Activated CD8-positive, alpha-beta T cell treated with anti-CD3 and anti-CD28 coated beads, Interleukin-2, amount 10 ng/mL, durations not matched to agents 7 days and 5 days (primary cell): ENCODE measurements at regions not wholly inside any gene's neighbourhood (a gene's known extent, or its start where the extent isn't known, plus 50 kb on each side); places are given as distances from the start of the nearest gene placed in this dataset.

Source experiments
- ATAC-seq: fragments of 150-1000 bp; cut with Tn5 transposase; one replicate; pipeline ENCODE4 v1.10.0; 2021; ENCODE audit warnings: moderate library complexity
- CTCF ChIA-PET: fragments of 350-600 bp; sonication (Branson Sonifier 250); formaldehyde crosslinking; loops from one replicate; lab custom pipeline; 2021; ENCODE audit warnings: antibody characterized with exemption; lab: Charles Lee
- POLR2A ChIA-PET: fragments of 350-600 bp; sonication (Branson Sonifier 250); formaldehyde crosslinking; loops from one replicate; lab custom pipeline; 2021; ENCODE audit warnings: antibody characterized with exemption; lab: Charles Lee
- DNase-seq: peaks from one replicate; pipeline ENCODE4 v3.0.0-alpha.2; 2020
- H3K27ac Mint-ChIP-seq: one replicate; pipeline ENCODE4 v1.8.0; 2021; ENCODE audit warnings: mild to moderate bottlenecking, mixed read lengths
- H3K27me3 Mint-ChIP-seq: one replicate; pipeline ENCODE4 v1.8.0; 2021; ENCODE audit warnings: low read depth, mixed read lengths
- H3K36me3 Mint-ChIP-seq: one replicate; pipeline ENCODE4 v1.8.0; 2021; ENCODE audit warnings: low read depth, mixed read lengths
- H3K4me1 Mint-ChIP-seq: one replicate; pipeline ENCODE4 v1.8.0; 2021; ENCODE audit warnings: low read depth, mixed read lengths
- H3K4me3 Mint-ChIP-seq: one replicate; pipeline ENCODE4 v1.8.0; 2021; ENCODE audit warnings: mild to moderate bottlenecking, mixed read lengths
- H3K9me3 Mint-ChIP-seq: one replicate; pipeline ENCODE4 v1.8.0; 2022; ENCODE audit warnings: mixed read lengths; ENCODE audit not compliant: insufficient read depth

DNA sequence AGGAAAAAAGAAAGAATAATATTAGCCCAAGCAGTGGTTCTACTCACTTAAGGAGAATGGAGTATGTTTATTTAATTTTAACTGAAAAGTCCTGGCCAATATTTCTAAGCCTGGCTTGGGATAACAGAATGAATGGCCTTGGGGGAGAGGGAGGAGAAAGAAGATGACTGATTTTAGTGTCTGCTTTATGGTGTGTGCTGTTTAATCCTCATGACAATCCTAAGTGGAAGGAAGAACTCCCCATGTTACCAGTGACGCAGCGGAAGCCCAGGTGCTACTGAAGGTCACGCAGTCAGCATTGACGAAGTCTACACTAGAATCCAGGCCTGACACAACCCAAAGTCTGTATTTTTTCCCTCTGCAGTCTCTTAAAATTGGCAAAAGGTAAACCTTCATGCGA lies 50.5 kb downstream of the PALM2AKAP2 start:
- CTCF ChIA-PET, result interaction anchor here (1.0 kb wide), 1 partner anchor 13 kb away, joined by 3 read pairs; no protein-coding TSS in a partner anchor
- Mint-ChIP-seq H3K27me3 (peaks cover 4% of the 10 kb centered on the region), H3K27ac (no peak overlapping the region), H3K9me3 (no peaks in the 10 kb centered on the region), H3K4me3 (no peak overlapping the region), H3K36me3 (no peaks in the 10 kb centered on the region), H3K4me1 (no peaks in the 10 kb centered on the region)
- DNase-seq (no peak), ATAC-seq (no peak)
- POLR2A ChIA-PET, result no interaction called here

DNA sequence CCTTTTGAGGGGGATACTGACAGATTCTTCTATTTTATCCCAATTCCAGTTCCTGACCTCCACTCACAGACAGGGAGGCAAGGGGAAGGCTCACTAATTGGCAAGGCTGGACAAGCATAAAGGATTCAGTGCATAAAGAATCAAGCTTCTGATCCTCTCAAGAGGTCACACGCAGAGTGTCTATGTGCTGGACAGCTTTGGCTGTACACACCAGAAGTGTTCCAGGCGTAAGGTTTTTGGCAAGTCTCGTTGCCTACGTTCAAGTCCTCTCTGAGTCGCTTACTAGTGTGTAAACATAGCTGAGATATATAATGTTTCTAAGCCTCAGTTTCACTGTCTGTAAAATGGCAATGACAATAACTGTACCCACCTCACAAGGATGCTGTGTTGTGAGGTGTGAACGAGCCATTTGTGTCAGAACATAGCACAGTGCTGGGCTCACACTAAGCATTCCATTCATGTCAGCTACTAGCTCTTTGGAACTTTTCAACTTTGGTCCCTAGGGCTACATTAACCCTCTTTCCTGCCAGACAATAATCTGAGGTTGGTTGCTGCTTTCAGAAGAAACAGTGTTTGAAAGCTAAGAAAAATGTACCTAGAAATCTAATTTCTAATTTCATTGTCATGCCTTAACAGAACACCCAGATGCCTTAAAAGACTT lies 52.1 kb downstream of the PALM2AKAP2 start:
- CTCF ChIA-PET, result no interaction called here
- POLR2A ChIA-PET, result no interaction called here

DNA sequence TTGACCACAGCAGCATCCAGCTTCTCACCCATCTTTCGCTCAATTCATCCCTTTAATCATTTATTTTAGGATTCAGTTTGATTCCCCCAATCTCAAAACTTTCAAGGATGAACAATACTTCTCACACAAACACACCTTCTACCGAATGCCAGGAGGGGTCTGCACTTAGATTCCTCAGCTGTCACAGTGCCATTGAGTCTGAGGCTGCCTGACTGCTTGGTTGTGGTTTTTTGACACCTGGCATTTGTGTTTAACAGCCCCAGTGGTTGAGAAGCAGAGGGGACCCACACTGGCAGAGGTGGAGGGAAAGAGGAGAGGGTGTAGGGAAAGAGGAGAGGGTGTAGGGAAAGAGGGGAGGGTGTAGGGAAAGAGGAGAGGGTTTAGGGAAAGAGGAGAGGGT lies 54.9 kb downstream of the PALM2AKAP2 start:
- ATAC-seq (no peak), DNase-seq (no peak)
- Mint-ChIP-seq H3K4me1 (no peaks in the 10 kb centered on the region), H3K4me3 (no peak overlapping the region), H3K9me3 (peaks cover 3% of the 10 kb centered on the region), H3K36me3 (no peaks in the 10 kb centered on the region), H3K27me3 (peaks cover 8% of the 10 kb centered on the region), H3K27ac (no peak overlapping the region)
- POLR2A ChIA-PET, result no interaction called here
- CTCF ChIA-PET, result no interaction called here

More for the DNA sequence above, 52.1 kb downstream of the PALM2AKAP2 start:
- Mint-ChIP-seq H3K27me3 (peaks cover 9% of the 10 kb centered on the region), H3K9me3 (peaks cover 3% of the 10 kb centered on the region), H3K4me1 (no peaks in the 10 kb centered on the region), H3K27ac (no peak overlapping the region), H3K4me3 (no peak overlapping the region), H3K36me3 (no peaks in the 10 kb centered on the region)
- DNase-seq (no peak), ATAC-seq (no peak)

DNA sequence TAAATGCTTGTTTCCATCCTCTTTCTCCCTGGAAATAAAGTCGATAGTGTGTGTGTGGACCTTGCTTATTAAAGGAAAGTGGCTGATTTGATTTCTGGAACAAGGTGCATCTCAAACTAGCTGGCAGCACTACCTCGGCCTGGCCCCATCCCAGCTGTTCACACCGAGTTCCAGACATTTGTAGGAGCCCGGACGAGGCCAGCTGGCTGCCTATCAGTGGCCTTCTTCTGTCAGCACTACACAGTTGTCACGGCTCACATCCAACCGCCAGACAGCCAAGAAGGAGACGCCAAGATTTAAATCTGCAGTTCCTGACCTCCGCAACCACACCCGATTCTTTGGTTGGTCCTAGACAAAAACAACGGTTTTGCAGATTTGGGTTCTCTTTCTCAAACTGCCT lies 63.6 kb downstream of the PALM2AKAP2 start:
- ChIA-PET POLR2A (no interaction called here), CTCF (no interaction called here)
- H3K27ac Mint-ChIP-seq, result no peak overlapping the region
- H3K9me3 Mint-ChIP-seq, result no peaks in the 10 kb centered on the region
- no peak overlapping the region for H3K4me3 Mint-ChIP-seq
- ATAC-seq (no peak), DNase-seq (no peak)
- H3K4me1 Mint-ChIP-seq, result no peaks in the 10 kb centered on the region
- no peaks in the 10 kb centered on the region for H3K36me3 Mint-ChIP-seq
- no peaks in the 10 kb centered on the region for H3K27me3 Mint-ChIP-seq

DNA sequence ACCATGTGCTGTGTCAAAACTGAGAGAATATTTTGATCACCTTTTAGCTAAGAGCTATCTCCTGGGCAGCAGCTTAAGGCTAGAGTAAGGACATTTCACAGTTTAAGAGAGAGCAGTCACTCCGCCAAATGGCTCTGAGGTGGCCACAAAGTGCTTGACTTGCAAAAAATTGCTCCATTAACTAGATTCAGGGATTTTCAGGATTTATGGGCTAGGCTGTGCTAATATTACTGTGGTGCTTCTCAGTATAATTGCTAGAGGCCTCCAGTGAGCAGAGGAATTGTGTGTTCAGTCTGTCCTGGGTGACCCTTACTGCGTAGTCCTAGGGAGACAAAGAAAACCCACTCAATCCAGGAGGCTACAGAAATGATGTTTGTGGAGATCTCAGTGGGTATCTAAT lies 65.2 kb downstream of the PALM2AKAP2 start:
- no peaks in the 10 kb centered on the region for H3K27me3 Mint-ChIP-seq
- no peaks in the 10 kb centered on the region for H3K9me3 Mint-ChIP-seq
- no peaks in the 10 kb centered on the region for H3K4me1 Mint-ChIP-seq
- ChIA-PET CTCF (no interaction called here), POLR2A (no interaction called here)
- H3K27ac Mint-ChIP-seq, result no peak overlapping the region
- no peak for DNase-seq
- ATAC-seq, result no peak
- H3K4me3 Mint-ChIP-seq, result no peak overlapping the region
- no peaks in the 10 kb centered on the region for H3K36me3 Mint-ChIP-seq

DNA sequence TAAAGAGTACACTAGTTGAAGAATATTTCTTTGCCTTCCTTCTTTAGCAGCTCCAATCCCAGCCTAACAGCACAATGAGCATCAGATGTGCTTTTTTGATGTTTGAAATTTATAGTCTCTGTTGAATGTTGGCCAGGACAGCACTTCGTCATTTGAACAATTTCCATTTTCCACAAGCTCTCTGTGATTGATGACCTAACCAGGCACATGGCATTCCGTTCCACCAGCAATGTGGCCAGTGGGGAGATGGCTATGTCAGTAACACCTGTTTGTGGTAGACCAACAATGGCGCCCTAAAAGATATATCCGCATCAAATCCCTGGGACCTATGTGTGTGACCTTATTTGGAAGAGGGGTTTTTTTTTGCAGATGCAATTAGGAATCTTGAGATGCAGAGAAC lies 66.8 kb downstream of the PALM2AKAP2 start:
- POLR2A ChIA-PET, result no interaction called here

DNA sequence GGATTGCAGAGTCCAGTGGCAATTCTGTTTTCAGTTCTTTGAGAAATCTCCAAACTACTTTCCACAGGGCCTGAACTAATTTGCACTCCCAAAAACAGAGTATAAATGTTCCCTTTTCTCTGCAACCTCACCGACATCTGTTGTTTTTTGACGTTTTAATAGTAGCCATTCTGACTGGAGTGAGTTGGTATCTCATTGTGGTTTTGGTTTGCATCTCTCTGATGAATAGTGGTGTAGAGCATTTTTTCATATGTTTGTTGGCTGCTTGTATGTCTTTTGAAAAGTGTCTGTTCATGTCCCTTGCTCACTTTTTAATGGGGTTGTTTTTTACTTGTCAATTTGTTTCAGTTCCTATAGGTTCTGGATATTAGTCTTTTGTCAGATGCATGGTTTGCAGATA lies 72.6 kb downstream of the PALM2AKAP2 start:
- Mint-ChIP-seq H3K4me3 (no peak overlapping the region), H3K4me1 (no peaks in the 10 kb centered on the region), H3K36me3 (no peaks in the 10 kb centered on the region), H3K9me3 (no peaks in the 10 kb centered on the region), H3K27me3 (peaks cover 8% of the 10 kb centered on the region), H3K27ac (no peak overlapping the region)
- CTCF ChIA-PET, result no interaction called here
- no peak for DNase-seq
- POLR2A ChIA-PET, result interaction anchor here (0.6 kb wide), 1 partner anchor 752 kb away, joined by 3 read pairs; no protein-coding TSS in a partner anchor
- no peak for ATAC-seq

More for the DNA sequence above, 66.8 kb downstream of the PALM2AKAP2 start:
- Mint-ChIP-seq H3K4me3 (no peak overlapping the region), H3K27me3 (no peaks in the 10 kb centered on the region), H3K9me3 (no peaks in the 10 kb centered on the region), H3K36me3 (no peaks in the 10 kb centered on the region), H3K27ac (no peak overlapping the region), H3K4me1 (no peaks in the 10 kb centered on the region)
- CTCF ChIA-PET, result no interaction called here
- ATAC-seq, result no peak
- DNase-seq, result no peak

DNA sequence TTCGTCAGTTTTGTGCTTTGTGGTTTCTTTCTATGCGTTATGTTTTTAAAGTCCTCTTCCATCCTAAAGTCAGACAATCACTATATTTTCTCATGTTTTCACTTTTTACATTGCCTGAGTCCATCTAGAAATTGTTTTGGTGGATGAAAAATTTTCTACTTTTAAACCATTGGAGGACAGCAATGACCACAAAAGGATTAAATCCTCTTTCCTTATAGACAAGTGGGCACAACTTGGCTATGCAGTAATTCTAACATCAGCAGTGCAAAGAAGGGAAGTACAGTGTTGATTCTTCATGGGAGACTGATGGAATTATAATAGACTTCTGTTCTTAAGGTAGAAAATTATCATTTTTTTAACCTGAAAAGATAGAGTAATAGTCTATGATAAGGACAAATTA lies 75.5 kb downstream of the PALM2AKAP2 start:
- ATAC-seq (no peak), DNase-seq (no peak)
- Mint-ChIP-seq H3K36me3 (no peaks in the 10 kb centered on the region), H3K4me1 (no peaks in the 10 kb centered on the region), H3K27me3 (peaks cover 13% of the 10 kb centered on the region), H3K9me3 (no peaks in the 10 kb centered on the region), H3K4me3 (no peak overlapping the region), H3K27ac (no peak overlapping the region)
- POLR2A ChIA-PET, result no interaction called here
- CTCF ChIA-PET, result no interaction called here

DNA sequence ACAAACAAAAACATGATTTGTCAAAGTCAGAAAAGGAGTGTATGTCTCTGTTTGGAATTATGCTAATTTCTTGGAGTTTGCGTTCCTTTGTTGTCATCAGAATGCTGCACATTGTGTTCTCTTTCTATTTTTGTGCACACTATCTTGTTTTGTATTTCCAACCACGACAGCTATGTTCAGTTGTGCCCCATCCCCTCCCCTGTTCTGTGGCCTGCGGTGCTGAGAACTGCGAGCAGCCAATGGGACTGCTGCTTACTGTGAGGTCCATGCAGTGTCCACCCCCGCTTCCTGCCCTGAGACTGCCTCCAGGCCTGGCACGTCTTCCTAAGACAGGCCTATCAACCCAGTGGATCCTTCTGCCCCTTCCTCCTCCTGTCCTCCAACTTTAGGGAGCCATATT lies 76.8 kb downstream of the PALM2AKAP2 start:
- Mint-ChIP-seq H3K27me3 (peaks cover 18% of the 10 kb centered on the region), H3K4me3 (no peak overlapping the region), H3K4me1 (no peaks in the 10 kb centered on the region), H3K9me3 (no peaks in the 10 kb centered on the region), H3K27ac (no peak overlapping the region), H3K36me3 (no peaks in the 10 kb centered on the region)
- no peak for DNase-seq
- ATAC-seq, result no peak
- ChIA-PET CTCF (no interaction called here), POLR2A (no interaction called here)

DNA sequence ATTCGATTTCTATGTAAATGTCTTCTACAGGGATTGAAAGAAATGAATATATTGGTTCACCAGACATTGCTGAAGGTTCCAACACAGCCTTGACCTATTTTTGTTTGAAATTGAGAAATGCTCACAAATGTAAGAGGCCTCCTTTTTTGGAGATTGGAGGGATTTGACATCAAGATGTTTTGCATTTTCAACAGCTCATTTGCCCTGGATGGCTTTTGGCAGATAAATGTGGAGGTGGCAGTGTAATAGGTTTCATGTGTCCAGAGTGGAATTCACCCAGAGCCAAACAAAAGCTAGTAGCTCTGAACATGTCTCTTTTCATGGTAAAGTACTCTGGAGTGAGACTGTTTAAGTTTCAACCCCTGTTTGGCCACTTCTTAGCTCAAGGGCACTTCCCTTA lies 77.3 kb downstream of the PALM2AKAP2 start:
- Mint-ChIP-seq H3K4me1 (no peaks in the 10 kb centered on the region), H3K27ac (no peak overlapping the region), H3K9me3 (no peaks in the 10 kb centered on the region), H3K4me3 (no peak overlapping the region), H3K36me3 (no peaks in the 10 kb centered on the region), H3K27me3 (peaks cover 18% of the 10 kb centered on the region)
- no peak for DNase-seq
- CTCF ChIA-PET, result interaction anchor here (0.9 kb wide), 1 partner anchor 252 kb away, joined by 3 read pairs; no protein-coding TSS in a partner anchor
- no peak for ATAC-seq
- POLR2A ChIA-PET, result no interaction called here

DNA sequence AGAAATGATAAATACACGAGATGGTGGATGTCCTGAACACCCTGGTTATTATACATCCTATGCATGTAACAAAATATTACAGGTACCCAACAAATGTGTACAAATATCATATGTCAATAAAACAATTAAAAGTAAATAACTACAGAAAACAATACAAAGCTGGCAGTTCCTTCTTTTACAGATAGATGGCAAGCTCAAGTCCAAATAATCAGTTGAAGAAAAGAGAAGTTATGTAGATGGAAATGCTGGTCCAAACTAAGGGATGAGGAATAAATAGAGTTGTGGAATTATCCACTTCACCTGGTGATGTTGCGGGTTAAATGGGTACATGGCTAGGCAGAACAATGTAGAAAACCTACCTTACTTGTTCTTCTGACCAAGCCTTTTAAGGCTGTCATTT lies 79.4 kb downstream of the PALM2AKAP2 start:
- ChIA-PET POLR2A (no interaction called here), CTCF (interaction anchor here (0.6 to 1.0 kb wide), 2 partner anchors 23 to 346 kb away, joined by 3 to 4 read pairs; no protein-coding TSS in a partner anchor)
- no peak for DNase-seq
- no peak overlapping the region for H3K4me3 Mint-ChIP-seq
- H3K27ac Mint-ChIP-seq, result no peak overlapping the region
- H3K4me1 Mint-ChIP-seq, result no peaks in the 10 kb centered on the region
- no peak for ATAC-seq
- H3K36me3 Mint-ChIP-seq, result no peaks in the 10 kb centered on the region
- H3K9me3 Mint-ChIP-seq, result no peaks in the 10 kb centered on the region
- peaks cover 16% of the 10 kb centered on the region for H3K27me3 Mint-ChIP-seq

DNA sequence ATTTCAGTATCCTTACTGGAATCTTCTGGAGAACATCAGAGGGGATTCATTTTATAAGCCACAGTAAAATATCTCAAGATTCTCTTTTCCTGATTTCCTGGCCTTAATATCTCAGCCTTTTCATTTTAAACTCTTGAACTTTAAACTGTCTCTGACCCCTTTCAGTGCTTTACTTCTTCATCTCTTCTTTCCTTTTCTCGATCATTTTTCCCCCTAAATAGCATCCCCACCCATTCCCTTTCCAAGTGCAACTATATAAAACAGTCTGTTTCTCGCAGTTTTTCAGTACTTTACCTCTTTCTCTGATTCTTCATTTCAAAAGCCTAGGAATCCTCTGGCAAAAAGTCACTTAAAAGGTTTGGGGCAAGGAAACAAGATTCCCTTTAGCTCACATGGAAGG lies 80.5 kb downstream of the PALM2AKAP2 start:
- ATAC-seq (no peak), DNase-seq (no peak)
- Mint-ChIP-seq H3K27me3 (peaks cover 16% of the 10 kb centered on the region), H3K4me3 (no peak overlapping the region), H3K9me3 (no peaks in the 10 kb centered on the region), H3K36me3 (no peaks in the 10 kb centered on the region), H3K27ac (no peak overlapping the region), H3K4me1 (no peaks in the 10 kb centered on the region)
- ChIA-PET POLR2A (no interaction called here), CTCF (no interaction called here)

DNA sequence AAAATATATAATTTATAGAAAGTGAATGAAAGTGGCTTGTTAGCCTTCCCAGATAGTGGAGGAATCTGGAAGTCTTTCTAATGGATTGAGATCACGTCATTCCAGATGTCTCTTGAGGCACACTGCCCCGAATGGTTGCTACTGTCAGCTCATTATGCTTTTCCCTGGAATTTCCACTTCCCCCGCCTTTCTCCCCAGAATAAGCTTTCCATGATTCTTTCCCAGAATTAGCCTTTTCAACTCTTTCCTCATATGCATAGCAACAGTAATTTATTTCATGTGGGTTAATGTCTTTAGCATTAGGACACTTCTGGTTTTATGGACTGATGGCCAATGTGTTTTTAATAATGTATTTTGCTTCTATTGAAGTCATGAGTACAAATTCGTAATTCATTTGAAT lies 81.5 kb downstream of the PALM2AKAP2 start:
- CTCF ChIA-PET, result no interaction called here
- Mint-ChIP-seq H3K27me3 (peaks cover 16% of the 10 kb centered on the region), H3K36me3 (no peaks in the 10 kb centered on the region), H3K9me3 (no peaks in the 10 kb centered on the region), H3K27ac (no peak overlapping the region), H3K4me1 (no peaks in the 10 kb centered on the region), H3K4me3 (no peak overlapping the region)
- POLR2A ChIA-PET, result no interaction called here
- ATAC-seq, result no peak
- no peak for DNase-seq
